NCI-H146 treated with DMSO at 0.1 percent for 48 hours (cell line): ENCODE measurements at regions not wholly inside any gene's neighbourhood (a gene's known extent, or its start where the extent isn't known, plus 50 kb on each side); places are given as distances from the start of the nearest gene placed in this dataset.
A peak's percentile ranks its signal among the peaks of the same experiment; 100 is the strongest.
"Not testable (repeated sequence)": the region's sequence is repeated elsewhere in the genome, so short reads cannot be mapped to it uniquely, and the experiment has no call there.

ENCODE experiments used
- DNase-seq: peaks from one replicate; lab custom pipeline; 2025; ENCODE audit not compliant: unreplicated experiment; lab: John Stamatoyannopoulos, UW

DNA sequence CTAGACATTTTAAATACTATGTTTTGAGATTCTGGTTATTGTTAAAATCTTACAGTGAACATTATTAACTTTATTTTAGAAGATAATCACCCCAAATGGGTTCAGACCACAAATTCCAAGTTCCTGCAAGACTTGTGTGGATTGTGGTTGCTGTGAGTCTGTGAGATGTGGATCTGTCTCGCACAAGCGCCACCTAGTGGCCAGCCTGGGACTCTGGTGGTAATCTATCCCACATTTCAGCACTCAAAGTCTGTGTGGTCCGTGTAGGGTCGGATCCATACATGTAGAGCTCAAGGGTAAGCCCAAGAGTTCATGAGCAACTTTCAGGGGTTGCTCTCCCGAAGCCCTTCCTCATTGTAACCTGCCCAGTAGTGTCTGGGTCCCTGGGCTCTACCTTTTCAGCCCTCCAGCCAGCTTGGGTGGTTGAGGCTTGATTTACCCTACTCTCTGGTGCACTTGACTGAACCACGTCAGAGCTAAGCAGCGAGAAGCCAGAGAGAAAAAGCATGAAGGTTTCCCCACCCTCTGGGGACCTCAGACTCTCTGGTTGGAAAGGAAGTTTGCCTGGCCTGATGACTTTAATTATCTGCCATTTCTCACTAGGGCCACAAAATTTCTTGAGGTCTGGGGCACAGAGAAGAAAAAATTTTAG is 129.2 kb downstream of the ARHGAP11B start:
- not testable (repeated sequence) for DNase-seq

- DNase-seq: not testable (repeated sequence)
These were observed 134.7 kb downstream of the ARHGAP11B start for GRCh38 chr15:30760633-30761032.

- not testable (repeated sequence) for DNase-seq
These were observed 135.4 kb downstream of the ARHGAP11B start for GRCh38 chr15:30761365-30761764.

GRCh38 chr15:30769390-30770124 is 134.2 kb upstream of the FAN1 start:
- DNase-seq: not testable (repeated sequence)

GRCh38 chr15:30770759-30771158 is 133.0 kb upstream of the FAN1 start:
- DNase-seq: no peak

GRCh38 chr15:30783019-30783418 is 120.7 kb upstream of the FAN1 start:
- no peak for DNase-seq

DNA sequence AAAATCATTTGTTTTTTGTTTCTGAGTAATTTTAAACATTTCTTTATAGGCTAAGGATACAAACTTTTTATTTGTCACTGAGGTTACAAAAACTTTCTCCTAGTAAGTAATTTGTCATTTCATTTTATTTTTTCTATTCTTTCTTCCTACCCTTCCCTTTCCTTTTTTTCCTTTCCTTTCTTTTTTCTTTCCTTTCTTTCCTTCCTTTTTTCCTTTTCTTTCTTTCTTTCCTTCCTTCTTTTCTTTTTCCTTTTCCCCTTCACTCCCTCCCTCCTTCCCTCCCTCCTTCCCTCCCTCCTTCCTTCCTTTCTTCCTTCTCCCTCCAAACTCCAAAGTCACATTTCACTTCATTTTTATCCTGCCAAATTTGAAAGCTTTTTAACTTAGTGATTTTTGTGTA is 115.1 kb upstream of the FAN1 start:
- DNase-seq: no peak

- no peak for DNase-seq
These were observed 112.2 kb upstream of the FAN1 start for GRCh38 chr15:30791239-30792175.

DNA sequence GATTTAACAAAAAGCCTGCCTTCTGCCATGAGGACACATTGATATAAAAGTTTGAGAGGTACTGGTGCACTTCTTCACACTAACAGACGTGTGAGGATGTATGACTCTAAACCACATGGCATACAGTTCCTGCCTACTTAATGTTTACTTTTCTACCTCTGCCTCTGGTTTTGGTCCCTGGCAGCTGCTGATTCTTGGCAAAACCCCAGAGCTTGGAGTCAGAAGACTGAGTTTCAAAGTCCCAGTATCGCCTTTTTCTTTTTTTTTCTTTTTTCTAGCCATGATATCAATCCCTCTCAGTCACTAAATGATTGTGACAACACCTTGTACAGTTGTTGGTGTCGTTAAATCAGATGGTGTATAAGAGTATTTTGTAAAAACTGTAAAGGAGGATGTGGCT is 110.9 kb upstream of the FAN1 start:
- DNase-seq: not testable (repeated sequence)

GRCh38 chr15:30794388-30794787 is 109.3 kb upstream of the FAN1 start:
- no peak for DNase-seq

DNA sequence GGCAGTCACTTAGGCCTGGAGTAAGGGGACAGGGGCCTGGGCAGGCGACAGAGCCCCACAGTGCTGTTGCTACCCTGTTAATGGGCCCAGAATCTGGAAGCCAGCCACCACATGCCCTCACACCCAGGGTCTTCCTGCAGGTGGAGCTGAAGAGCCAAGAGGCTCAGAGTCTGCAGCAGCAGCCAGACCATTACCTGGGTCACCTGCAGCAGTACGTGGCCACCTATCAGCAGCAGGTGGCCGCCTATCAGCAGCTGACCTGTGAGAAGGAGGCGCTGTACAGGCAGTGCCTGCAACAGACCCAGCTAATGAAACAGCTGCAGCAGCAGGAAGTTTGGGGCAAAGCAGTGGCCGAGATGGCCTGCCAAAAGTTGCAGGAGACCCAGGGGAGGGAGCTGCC is 104.2 kb upstream of the FAN1 start:
- DNase-seq: not testable (repeated sequence)

- peak; percentile 18 for DNase-seq
These were observed 102.4 kb upstream of the FAN1 start for GRCh38 chr15:30801140-30801895.

DNA sequence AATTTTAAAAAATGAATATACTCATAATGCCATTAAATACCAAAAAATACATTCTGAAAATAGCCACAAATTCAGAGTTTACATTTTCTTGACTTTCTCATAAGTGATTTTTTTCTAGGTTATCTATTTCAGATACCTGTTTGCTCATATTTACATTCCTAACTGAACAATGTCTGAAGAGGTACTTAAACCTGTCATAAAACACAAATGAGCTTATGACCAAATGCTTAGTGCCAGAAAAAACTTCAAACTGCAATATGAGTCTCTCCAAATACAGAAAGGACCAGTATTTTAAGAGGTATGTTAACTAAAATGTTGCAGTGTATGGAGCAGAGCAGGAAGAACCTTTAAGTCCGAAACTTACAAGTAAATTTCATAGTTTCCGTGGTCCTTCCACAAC is 101.7 kb upstream of the FAN1 start:
- not testable (repeated sequence) for DNase-seq

DNA sequence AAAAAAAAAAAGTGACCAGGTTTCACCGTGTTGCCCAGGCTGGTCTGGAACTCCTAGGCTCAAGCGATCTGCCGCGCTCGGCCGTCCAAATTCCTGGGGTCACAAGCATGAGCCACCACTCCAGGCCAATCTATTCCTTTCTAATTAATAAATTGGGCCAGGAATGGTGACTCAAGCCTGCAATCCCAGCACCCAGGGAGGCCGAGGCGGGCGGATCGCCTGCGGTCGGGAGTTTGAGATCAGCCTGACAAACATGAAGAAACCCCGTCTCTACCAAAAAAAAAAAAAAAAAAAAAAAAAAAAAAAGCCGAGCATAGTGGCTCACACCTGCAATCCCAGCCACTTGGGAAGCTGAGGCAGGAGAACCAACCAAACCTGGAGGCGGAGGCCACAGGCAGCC is 100.0 kb upstream of the FAN1 start:
- not testable (repeated sequence) for DNase-seq

DNA sequence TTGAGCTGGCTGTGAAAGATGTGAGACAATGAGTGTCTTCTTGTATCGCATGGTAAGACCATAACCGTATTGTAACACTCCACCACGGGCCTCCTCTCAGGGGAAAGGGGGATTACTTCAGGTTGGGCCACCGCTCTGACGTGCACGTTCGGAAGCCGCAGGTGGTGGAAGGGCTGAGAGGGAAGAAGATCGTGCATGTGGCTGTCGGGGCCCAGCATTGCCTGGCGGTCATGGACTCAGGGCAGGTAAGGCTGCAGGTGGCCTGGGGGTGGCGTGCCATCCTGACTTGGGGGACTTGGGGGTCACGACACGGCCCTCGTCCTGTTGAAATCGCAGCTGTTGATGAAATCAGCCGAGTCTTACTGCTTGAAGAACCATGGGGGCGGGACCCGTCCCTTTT is 87.3 kb upstream of the FAN1 start:
- no peak for DNase-seq

DNA sequence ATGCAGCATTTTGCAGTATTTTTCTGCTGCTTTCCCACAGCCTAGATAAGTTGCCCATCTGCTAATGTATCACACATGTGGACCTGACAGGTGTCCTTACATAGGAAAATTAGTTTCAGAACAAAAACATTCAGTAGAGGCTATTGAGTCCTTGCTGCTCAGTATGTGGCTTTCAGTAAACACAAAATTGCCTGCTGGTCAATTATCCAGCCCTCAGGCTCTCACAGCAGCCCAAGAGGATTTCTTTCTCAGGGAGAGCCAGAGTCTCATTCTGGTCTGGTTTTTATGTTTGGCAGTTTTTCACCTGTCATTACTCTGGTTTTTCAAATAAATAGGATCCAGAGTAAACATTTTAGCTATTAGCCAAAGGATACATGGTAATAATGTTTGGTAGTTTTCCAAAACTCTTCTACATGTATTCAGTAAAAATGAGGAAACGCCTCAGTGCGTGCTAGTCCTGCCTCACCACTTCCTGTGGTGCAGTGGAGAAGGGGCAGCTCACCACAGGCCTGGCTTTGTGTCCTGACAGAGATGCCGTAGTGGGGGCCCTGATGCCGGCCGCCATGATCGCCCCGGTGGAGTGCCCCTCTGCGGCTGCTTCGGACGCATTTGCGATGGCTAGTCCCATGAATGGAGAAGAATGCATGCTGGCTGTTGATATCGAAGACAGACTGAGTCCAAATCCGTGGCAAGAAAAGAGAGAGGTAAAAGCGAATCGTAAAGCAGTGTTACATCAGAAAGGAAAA is 80.5 kb upstream of the FAN1 start:
- peak; percentile 65 for DNase-seq

DNA sequence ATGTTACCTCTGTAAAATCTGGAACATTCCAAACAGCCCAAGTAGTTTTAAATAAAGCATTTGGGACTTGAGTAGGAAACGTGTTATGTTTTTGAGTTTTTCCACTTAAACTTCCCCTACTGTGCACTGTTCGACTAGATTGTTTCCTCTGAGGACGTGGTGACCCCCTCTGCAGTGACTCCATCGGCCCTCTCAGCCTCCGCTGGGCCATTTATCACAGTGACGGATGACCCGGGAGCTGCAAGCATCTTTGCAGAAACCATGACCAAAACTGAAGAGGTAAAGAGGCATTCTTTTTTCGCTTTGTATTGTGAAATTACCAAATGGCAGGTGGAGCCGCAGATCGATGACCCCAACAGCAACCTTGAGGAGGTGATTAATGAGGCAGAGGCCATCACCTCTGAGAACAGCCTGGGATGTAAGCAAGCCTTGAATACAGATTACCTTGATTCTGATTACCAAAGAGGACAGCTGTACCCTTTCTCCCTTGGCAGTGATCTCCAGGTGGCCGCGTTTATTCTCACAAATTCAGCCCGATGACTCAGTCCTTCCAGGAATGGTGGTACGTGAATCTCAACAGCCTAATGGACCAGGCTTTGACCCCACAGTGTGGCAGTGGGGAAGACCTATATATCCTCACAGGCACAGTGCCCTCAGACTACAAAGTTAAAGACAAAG is 79.1 kb upstream of the FAN1 start:
- DNase-seq: peak; percentile 74

DNA sequence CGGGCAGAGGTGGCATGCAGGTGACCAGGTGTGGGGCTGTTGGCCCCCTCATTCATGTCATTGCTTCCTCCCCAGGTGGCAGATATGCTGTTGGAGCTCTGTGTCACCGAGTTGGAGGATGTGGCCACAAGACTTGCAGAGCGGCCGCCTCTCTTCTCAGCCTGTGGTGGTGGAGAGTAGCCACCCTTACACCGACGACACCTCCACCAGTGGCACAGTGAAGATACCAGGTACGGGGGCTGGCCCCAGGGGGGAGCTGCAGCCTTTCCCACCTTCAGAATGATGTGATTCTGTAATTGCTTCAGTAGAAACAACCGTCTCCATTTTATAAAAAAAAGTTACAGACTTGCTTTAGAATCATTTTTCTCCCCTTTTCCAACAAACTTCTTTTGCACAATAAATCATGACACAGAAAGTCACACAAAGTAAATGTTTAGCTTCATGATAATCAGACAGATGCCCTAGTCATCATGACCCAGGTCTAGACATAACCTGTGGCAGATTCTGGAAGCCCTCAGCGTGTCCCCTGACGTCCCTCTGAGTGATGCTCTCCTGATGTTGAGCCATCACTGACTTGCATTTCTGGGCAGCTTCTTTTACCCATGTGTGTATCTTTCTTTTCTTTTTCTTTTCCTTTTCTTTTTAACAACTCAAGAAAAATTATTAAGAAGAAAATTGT is 76.0 kb upstream of the FAN1 start:
- no peak for DNase-seq

- DNase-seq: not testable (repeated sequence)
These were observed 75.4 kb upstream of the FAN1 start for GRCh38 chr15:30828304-30828639.
